SK-N-SH (cell line): ENCODE measurements at regions not wholly inside any gene's neighbourhood (a gene's known extent, or its start where the extent isn't known, plus 50 kb on each side); places are given as distances from the start of the nearest gene placed in this dataset.
"Not testable (repeated sequence)": the region's sequence is repeated elsewhere in the genome, so short reads cannot be mapped to it uniquely, and the experiment has no call there.

Experiments used
- CTCF ChIA-PET: fragments of 300-600, 350-600 bp; formaldehyde crosslinking; extraction: SDS; loops from one replicate; lab custom pipeline; 2021; lab: Yijun Ruan, JAX
- POLR2A ChIA-PET: fragments of 350-600 bp; sonication (Branson Sonifier 250); formaldehyde crosslinking; extraction: SDS; loops from one replicate; lab custom pipeline; 2020; ENCODE audit warnings: antibody characterized with exemption, inconsistent platforms; lab: Yijun Ruan, JAX
- DNase-seq: peaks from one replicate; pipeline ENCODE4 v3.0.0; 2012
- H2AFZ ChIP-seq: fragments of 200-600 bp; sonication (generic); 2 replicates; pipeline ENCODE4 v1.8.1; 2016; ENCODE audit warnings: antibody characterized with exemption, mild to moderate bottlenecking, low read depth
- H3F3A ChIP-seq: fragments of 200-600 bp; sonication (generic); replicated peaks from 2 replicates; pipeline ENCODE3; 2016; ENCODE audit warnings: antibody characterized with exemption, mild to moderate bottlenecking; ENCODE audit not compliant: insufficient read depth
- H3K27ac ChIP-seq, 2 experiments: fragments of 200-500 bp in 1 of 2; fragments of 200-600 bp in 1 of 2; sonication (Bioruptor generic) in 1 of 2; sonication (generic), shearing (Covaris generic) in 1 of 2; 2 replicates each; pipeline versions ENCODE4 v1.5.1 to v1.6.1; 2014 to 2016; ENCODE audit warnings: low read depth in 2 of 2, inconsistent platforms in 1 of 2, low read length in 1 of 2, mild to moderate bottlenecking in 1 of 2, mixed read lengths in 1 of 2
- H3K27me3 ChIP-seq: fragments of 200-600 bp; sonication (generic), shearing (Covaris generic); 2 replicates; pipeline ENCODE4 v1.6.1; 2016; ENCODE audit warnings: mixed run types; ENCODE audit not compliant: insufficient read depth
- H3K36me3 ChIP-seq, 2 experiments: fragments of 200-500 bp in 1 of 2; fragments of 200-600 bp in 1 of 2; sonication (Bioruptor generic) in 1 of 2; sonication (generic) in 1 of 2; replicated peaks in 1 of 2; 2 replicates each; pipeline versions ENCODE3 to v1.5.1; 2014 to 2016; ENCODE audit warnings: low read length in 1 of 2, mild to moderate bottlenecking in 1 of 2; ENCODE audit not compliant: insufficient read depth in 2 of 2, control insufficient read depth in 1 of 2
- H3K4me1 ChIP-seq, 2 experiments: fragments of 200-500 bp in 1 of 2; fragments of 200-600 bp in 1 of 2; sonication (Bioruptor generic) in 1 of 2; sonication (generic), shearing (Covaris generic) in 1 of 2; 2 replicates each; pipeline versions ENCODE4 v1.5.1 to v1.6.1; 2014 to 2016; ENCODE audit warnings: low read depth in 1 of 2, low read length in 1 of 2, mixed run types in 1 of 2; ENCODE audit not compliant: insufficient read depth in 2 of 2, control insufficient read depth in 1 of 2
- H3K4me2 ChIP-seq: fragments of 200-600 bp; sonication (generic), shearing (Covaris generic); 2 replicates; pipeline ENCODE4 v1.6.1; 2017; ENCODE audit warnings: mixed run types
- H3K4me3 ChIP-seq, 2 experiments: fragments of 200-500 bp in 1 of 2; fragments of 200-600 bp in 1 of 2; sonication (Bioruptor generic) in 1 of 2; sonication (generic), shearing (Covaris generic) in 1 of 2; 2 replicates each; pipeline versions ENCODE4 v1.5.1 to v1.8.1; 2014 to 2016; ENCODE audit warnings: low read depth in 2 of 2, inconsistent platforms in 1 of 2, low read length in 1 of 2, mild to moderate bottlenecking in 1 of 2, mixed read lengths in 1 of 2, moderate library complexity in 1 of 2
- H3K79me2 ChIP-seq: fragments of 200-600 bp; sonication (generic); 2 replicates; pipeline ENCODE4 v1.8.1; 2017; ENCODE audit warnings: mild to moderate bottlenecking; ENCODE audit not compliant: insufficient read depth
- H3K9ac ChIP-seq: fragments of 200-600 bp; sonication (generic); 2 replicates; pipeline ENCODE4 v1.6.1; 2017; ENCODE audit warnings: mixed run types
- H3K9me2 ChIP-seq: fragments of 200-600 bp; sonication (generic); 2 replicates; pipeline ENCODE4 v1.6.1; 2017; ENCODE audit warnings: mixed run types
- H3K9me3 ChIP-seq: fragments of 200-600 bp; sonication (generic); 2 replicates; pipeline ENCODE4 v1.6.1; 2017; ENCODE audit warnings: mixed run types, mild to moderate bottlenecking, moderate library complexity
- H4K20me1 ChIP-seq: fragments of 200-600 bp; sonication (generic); 2 replicates; pipeline ENCODE4 v1.6.1; 2017; ENCODE audit warnings: mild to moderate bottlenecking, mixed run types; ENCODE audit not compliant: insufficient read depth
- CHD2 ChIP-seq: fragments of 150-350 bp; IDR thresholded peaks from 2 replicates; pipeline ENCODE4 v1.6.1; 2018; ENCODE audit warnings: low read length; ENCODE audit not compliant: partially characterized antibody
- ELF1 ChIP-seq: IDR thresholded peaks from 2 replicates; pipeline ENCODE4 v1.4.0; 2012
- EP300 ChIP-seq, 2 experiments: IDR thresholded peaks; 2 replicates each; pipeline versions ENCODE4 v1.4.0 to v1.6.1; 2012; ENCODE audit warnings: borderline replicate concordance in 1 of 2, low read depth in 1 of 2, low read length in 1 of 2
- EZH2phosphoT487 ChIP-seq: fragments of 200-600 bp; sonication (generic); IDR thresholded peaks from 2 replicates; pipeline ENCODE4 v1.6.1; 2017; ENCODE audit warnings: low read depth, mixed run types, mild to moderate bottlenecking, antibody characterized with exemption, moderate library complexity, borderline replicate concordance
- IRF3 ChIP-seq: fragments of 150-350 bp; IDR thresholded peaks from 2 replicates; pipeline ENCODE4 v1.6.1; 2016; ENCODE audit warnings: mild to moderate bottlenecking, low read depth, low read length
- MAX ChIP-seq: IDR thresholded peaks from 2 replicates; pipeline ENCODE4 v1.4.0; 2012; ENCODE audit warnings: low read depth
- NRF1 ChIP-seq: IDR thresholded peaks from 2 replicates; pipeline ENCODE4 v1.6.1; 2012; ENCODE audit warnings: low read depth, mild to moderate bottlenecking, low read length
- PBX3 ChIP-seq: IDR thresholded peaks from 2 replicates; pipeline ENCODE4; 2012
- POLR2AphosphoS5 ChIP-seq: IDR thresholded peaks from 2 replicates; pipeline ENCODE4 v1.6.1; 2012; ENCODE audit warnings: low read depth, low read length
- RFX5 ChIP-seq: IDR thresholded peaks from 2 replicates; pipeline ENCODE4 v1.6.1; 2012; ENCODE audit warnings: mild to moderate bottlenecking, improper control_type of control experiment, low read length
- RXRA ChIP-seq: IDR thresholded peaks from 2 replicates; pipeline ENCODE4 v1.4.0; 2012; ENCODE audit warnings: low read depth, mild to moderate bottlenecking, borderline replicate concordance
- SIN3A ChIP-seq: IDR thresholded peaks from 2 replicates; pipeline ENCODE4 v1.6.1; 2012; ENCODE audit warnings: low read depth, mild to moderate bottlenecking, low read length, moderate library complexity, borderline replicate concordance
- SMC3 ChIP-seq: IDR thresholded peaks from 2 replicates; pipeline ENCODE4 v1.6.1; 2012; ENCODE audit warnings: low read depth, low read length, improper control_type of control experiment
- ZBTB33 ChIP-seq: IDR thresholded peaks from 2 replicates; pipeline ENCODE4 v1.4.0; 2012; ENCODE audit warnings: low read depth, borderline replicate concordance
- WGBS: methylation state at CpG from one replicate; pipeline ENCODE4 v1.1.6; 2017; ENCODE audit warnings: low lambda C conversion rate; 5-methylcytosine and 5-hydroxymethylcytosine counted together

- no peaks in the 10 kb centered on the region for H3K9me3 ChIP-seq
- H3K4me1 ChIP-seq = no peaks in the 10 kb centered on the region
- no peaks in the 10 kb centered on the region for H3K9me2 ChIP-seq
- H3K9ac ChIP-seq = no peak overlapping the region
- 1% methylated on average over 3 of the region's 3 CpGs for WGBS
- ChIA-PET POLR2A (no interaction called here), CTCF (no interaction called here)
- H3K4me3 ChIP-seq = no peak overlapping the region
- H2AFZ ChIP-seq = no peak overlapping the region
- TF ChIP-seq PBX3 (no peak), RFX5 (no peak)
- no peak for DNase-seq
- H3K27ac ChIP-seq = no peak overlapping the region
- no peaks in the 10 kb centered on the region for H3K79me2 ChIP-seq
- H3K4me2 ChIP-seq = no peak overlapping the region
- H3K36me3 ChIP-seq = no peaks in the 10 kb centered on the region
- H3K27me3 ChIP-seq = no peaks in the 10 kb centered on the region
- H3F3A ChIP-seq = no peaks in the 10 kb centered on the region
- no peaks in the 10 kb centered on the region for H4K20me1 ChIP-seq
Measured at GRCh38 chrX:42289492-42290385, 366.4 kb upstream of the CASK start.

GRCh38 chrX:42285681-42286080 lies 362.3 kb upstream of the CASK start:
- H3K9ac ChIP-seq, H3K4me3 ChIP-seq, H4K20me1 ChIP-seq, H3K79me2 ChIP-seq, H3K9me3 ChIP-seq, H3K4me2 ChIP-seq, H3K9me2 ChIP-seq, H3K27me3 ChIP-seq, H3K36me3 ChIP-seq, POLR2A ChIA-PET, H3F3A ChIP-seq, CTCF ChIA-PET, H3K4me1 ChIP-seq, DNase-seq, H3K27ac ChIP-seq, H2AFZ ChIP-seq: not testable (repeated sequence)
- 78% methylated on average over 11 of the region's 28 CpGs for WGBS

GRCh38 chrX:42276982-42277690 lies 353.8 kb upstream of the CASK start:
- Histone ChIP-seq H3K9ac (no peak overlapping the region), H3K27ac (no peak overlapping the region), H3K4me2 (no peak overlapping the region), H3K9me3 (no peaks in the 10 kb centered on the region), H3K9me2 (no peaks in the 10 kb centered on the region), H2AFZ (no peak overlapping the region), H3K36me3 (no peaks in the 10 kb centered on the region), H3K79me2 (no peaks in the 10 kb centered on the region), H3K4me1 (no peaks in the 10 kb centered on the region), H4K20me1 (no peaks in the 10 kb centered on the region), H3K27me3 (no peaks in the 10 kb centered on the region), H3F3A (no peaks in the 10 kb centered on the region), H3K4me3 (no peak overlapping the region)
- DNase-seq = no peak
- ChIA-PET CTCF (no interaction called here), POLR2A (no interaction called here)
- 0% methylated on average over 3 of the region's 3 CpGs for WGBS
- TF ChIP-seq ELF1 (no peak), PBX3 (no peak), NRF1 (no peak), EP300 (IDR thresholded peaks at IDR 0.05; ENCODE audit: borderline replicate concordance in 1 of 2, low read depth in 1 of 2, low read length in 1 of 2) (no peak), IRF3 (no peak), POLR2AphosphoS5 (no peak), RXRA (no peak), SIN3A (no peak), CHD2 (no peak), EZH2phosphoT487 (no peak), MAX (no peak), ZBTB33 (no peak), SMC3 (no peak)
